CD8-positive, alpha-beta memory T cell (primary cell): ENCODE measurements at regions not wholly inside any gene's neighbourhood (a gene's known extent, or its start where the extent isn't known, plus 50 kb on each side); places are given as distances from the start of the nearest gene placed in this dataset.

Experiments
- CTCF ChIA-PET: fragments of 350-600 bp; sonication (Branson Sonifier 250); formaldehyde crosslinking; loops from one replicate; lab custom pipeline; 2021; ENCODE audit warnings: antibody characterized with exemption; lab: Charles Lee
- POLR2A ChIA-PET: fragments of 350-600 bp; sonication (Branson Sonifier 250); formaldehyde crosslinking; loops from one replicate; lab custom pipeline; 2021; ENCODE audit warnings: antibody characterized with exemption; lab: Charles Lee
- DNase-seq, 5 donors: peaks; one replicate each; pipeline versions ENCODE4 v3.0.0 to v3.0.0-alpha.2; 2020 to 2022; ENCODE audit warnings: mixed read lengths in 1 of 5
- H3K27ac ChIP-seq: one replicate; pipeline ENCODE4 v1.7.0; 2013; ENCODE audit warnings: low read depth, mild to moderate bottlenecking, low read length, moderate library complexity
- H3K27me3 ChIP-seq: 2 replicates; pipeline ENCODE4 v1.7.0; 2013; ENCODE audit warnings: low read length, mild to moderate bottlenecking; ENCODE audit not compliant: insufficient read depth, poor library complexity, severe bottlenecking
- H3K36me3 ChIP-seq: 2 replicates; pipeline ENCODE4 v1.7.0; 2013; ENCODE audit warnings: mild to moderate bottlenecking, low read length, moderate library complexity; ENCODE audit not compliant: insufficient read depth
- H3K4me1 ChIP-seq: 2 replicates; pipeline ENCODE4 v1.7.0; 2013; ENCODE audit warnings: mild to moderate bottlenecking, low read length, moderate library complexity; ENCODE audit not compliant: insufficient read depth
- H3K4me3 ChIP-seq: 2 replicates; pipeline ENCODE4 v1.7.0; 2013; ENCODE audit warnings: mild to moderate bottlenecking, low read length
- H3K9me3 ChIP-seq: 2 replicates; pipeline ENCODE4 v1.7.0; 2013; ENCODE audit warnings: mild to moderate bottlenecking, low read length
- H3K27ac Mint-ChIP-seq, 8 donors: one replicate each; pipeline ENCODE4 v1.8.0; 2020 to 2021; ENCODE audit warnings: mixed read lengths in 8 of 8, mild to moderate bottlenecking in 6 of 8, inconsistent platforms in 3 of 8, moderate library complexity in 3 of 8
- H3K27me3 Mint-ChIP-seq, 2 donors: one replicate each; pipeline ENCODE4 v1.8.0; 2020 to 2021; ENCODE audit warnings: mixed read lengths in 2 of 2, mild to moderate bottlenecking in 1 of 2, moderate library complexity in 1 of 2
- H3K36me3 Mint-ChIP-seq, 3 donors: one replicate each; pipeline ENCODE4 v1.8.0; 2020 to 2021; ENCODE audit warnings: mixed read lengths in 3 of 3, inconsistent platforms in 1 of 3, mild to moderate bottlenecking in 1 of 3
- H3K4me1 Mint-ChIP-seq, 3 donors: one replicate each; pipeline ENCODE4 v1.8.0; 2020 to 2021; ENCODE audit warnings: mixed read lengths in 3 of 3, inconsistent platforms in 1 of 3, mild to moderate bottlenecking in 1 of 3
- H3K4me3 Mint-ChIP-seq, 7 donors: one replicate each; pipeline ENCODE4 v1.8.0; 2020 to 2021; ENCODE audit warnings: mixed read lengths in 7 of 7, mild to moderate bottlenecking in 6 of 7, moderate library complexity in 4 of 7, inconsistent platforms in 2 of 7
- H3K9me3 Mint-ChIP-seq, 5 donors: one replicate each; pipeline ENCODE4 v1.8.0; 2020 to 2022; ENCODE audit warnings: mixed read lengths in 5 of 5, mild to moderate bottlenecking in 3 of 5, moderate library complexity in 2 of 5, inconsistent platforms in 1 of 5

- POLR2A ChIA-PET, result no interaction called here
- H3K27ac Mint-ChIP-seq, result no peak overlapping the region
These were observed 480.0 kb downstream of the PMP22 start for GRCh38 chr17:14784997-14785696.

GRCh38 chr17:14781123-14781522, 480.2 kb downstream of the HS3ST3B1 start:
- Histone ChIP-seq H3K4me3 (no peak overlapping the region), H3K27me3 (no peaks in the 10 kb centered on the region), H3K9me3 (no peaks in the 10 kb centered on the region), H3K4me1 (no peaks in the 10 kb centered on the region), H3K27ac (no peak overlapping the region), H3K36me3 (no peaks in the 10 kb centered on the region)
- H3K27me3 Mint-ChIP-seq, result peaks cover 12 to 19% of the 10 kb centered on the region in 2 donors
- no peak for DNase-seq
- H3K4me3 Mint-ChIP-seq, result no peak overlapping the region
- POLR2A ChIA-PET, result no interaction called here
- H3K27ac Mint-ChIP-seq, result no peak overlapping the region
- peaks cover 0 to 2% (median 0%) of the 10 kb centered on the region in 3 donors for H3K36me3 Mint-ChIP-seq
- H3K4me1 Mint-ChIP-seq, result no peaks in the 10 kb centered on the region
- CTCF ChIA-PET, result no interaction called here
- H3K9me3 Mint-ChIP-seq, result no peaks in the 10 kb centered on the region

More at GRCh38 chr17:14784997-14785696, 480.0 kb downstream of the PMP22 start:
- H3K27me3 ChIP-seq, result no peaks in the 10 kb centered on the region
- Mint-ChIP-seq H3K4me1 (no peaks in the 10 kb centered on the region), H3K36me3 (no peaks in the 10 kb centered on the region), H3K9me3 (no peaks in the 10 kb centered on the region), H3K4me3 (no peak overlapping the region), H3K27me3 (peaks cover 7 to 19% of the 10 kb centered on the region in 2 donors)
- H3K27ac ChIP-seq, result no peak overlapping the region
- no peaks in the 10 kb centered on the region for H3K4me1 ChIP-seq
- CTCF ChIA-PET, result interaction anchor here (1.0 to 1.5 kb wide), 4 partner anchors 17 to 1188 kb away, joined by 3 read pairs; partner anchors contain the start of gene HS3ST3B1
- H3K9me3 ChIP-seq, result no peaks in the 10 kb centered on the region
- no peak overlapping the region for H3K4me3 ChIP-seq
- peak in 3 of 5 donors; percentile 7 to 48 (median 24) for DNase-seq
- H3K36me3 ChIP-seq, result no peaks in the 10 kb centered on the region

- H3K4me3 ChIP-seq, result no peak overlapping the region
- Mint-ChIP-seq H3K9me3 (no peaks in the 10 kb centered on the region), H3K4me3 (no peak overlapping the region), H3K4me1 (no peaks in the 10 kb centered on the region), H3K36me3 (peaks cover 0 to 2% (median 0%) of the 10 kb centered on the region in 3 donors), H3K27ac (no peak overlapping the region), H3K27me3 (peaks cover 12 to 19% of the 10 kb centered on the region in 2 donors)
- H3K27ac ChIP-seq, result no peak overlapping the region
- DNase-seq, result no peak
- H3K27me3 ChIP-seq, result no peaks in the 10 kb centered on the region
- CTCF ChIA-PET, result no interaction called here
- H3K9me3 ChIP-seq, result no peaks in the 10 kb centered on the region
- no peaks in the 10 kb centered on the region for H3K4me1 ChIP-seq
- POLR2A ChIA-PET, result no interaction called here
- no peaks in the 10 kb centered on the region for H3K36me3 ChIP-seq
These were observed 479.3 kb downstream of the HS3ST3B1 start for GRCh38 chr17:14780097-14780651.

- CTCF ChIA-PET, result no interaction called here
- Histone ChIP-seq H3K9me3 (no peaks in the 10 kb centered on the region), H3K36me3 (no peaks in the 10 kb centered on the region), H3K4me3 (no peak overlapping the region), H3K27ac (no peak overlapping the region), H3K27me3 (no peaks in the 10 kb centered on the region), H3K4me1 (no peaks in the 10 kb centered on the region)
- Mint-ChIP-seq H3K36me3 (peaks cover 0 to 4% (median 2%) of the 10 kb centered on the region in 3 donors), H3K4me3 (no peak overlapping the region), H3K27ac (no peak overlapping the region), H3K27me3 (peaks cover 15 to 23% of the 10 kb centered on the region in 2 donors), H3K9me3 (no peaks in the 10 kb centered on the region), H3K4me1 (no peaks in the 10 kb centered on the region)
- no peak for DNase-seq
- POLR2A ChIA-PET, result no interaction called here
These were observed 478.4 kb downstream of the HS3ST3B1 start for GRCh38 chr17:14779241-14779640.

- no peak overlapping the region for H3K27ac Mint-ChIP-seq
- CTCF ChIA-PET, result no interaction called here
- no peaks in the 10 kb centered on the region for H3K9me3 ChIP-seq
These were observed 476.4 kb downstream of the HS3ST3B1 start for GRCh38 chr17:14777291-14777690.

GRCh38 chr17:14776791-14777190, 475.9 kb downstream of the HS3ST3B1 start:
- H3K27ac Mint-ChIP-seq, result no peak overlapping the region
- no peak for DNase-seq

More at GRCh38 chr17:14777291-14777690, 476.4 kb downstream of the HS3ST3B1 start:
- no peak overlapping the region for H3K27ac ChIP-seq
- no peaks in the 10 kb centered on the region for H3K36me3 ChIP-seq
- no peak overlapping the region for H3K4me3 Mint-ChIP-seq
- no peak for DNase-seq
- no peaks in the 10 kb centered on the region for H3K9me3 Mint-ChIP-seq
- peaks cover 0 to 4% (median 2%) of the 10 kb centered on the region in 3 donors for H3K36me3 Mint-ChIP-seq
- POLR2A ChIA-PET, result no interaction called here
- H3K4me3 ChIP-seq, result no peak overlapping the region
- no peaks in the 10 kb centered on the region for H3K4me1 ChIP-seq
- peaks cover 15 to 24% of the 10 kb centered on the region in 2 donors for H3K27me3 Mint-ChIP-seq
- H3K27me3 ChIP-seq, result no peaks in the 10 kb centered on the region
- H3K4me1 Mint-ChIP-seq, result no peaks in the 10 kb centered on the region

GRCh38 chr17:14775731-14776492, 475.0 kb downstream of the HS3ST3B1 start:
- H3K9me3 ChIP-seq, result no peaks in the 10 kb centered on the region
- ChIA-PET POLR2A (no interaction called here), CTCF (interaction anchor here (0.6 kb wide), 1 partner anchor 1123 kb away, joined by 4 read pairs; no protein-coding TSS in a partner anchor)
- Mint-ChIP-seq H3K4me3 (no peak overlapping the region), H3K27ac (no peak overlapping the region), H3K36me3 (peaks cover 0 to 4% (median 2%) of the 10 kb centered on the region in 3 donors), H3K4me1 (no peaks in the 10 kb centered on the region), H3K9me3 (no peaks in the 10 kb centered on the region), H3K27me3 (peaks cover 13 to 20% of the 10 kb centered on the region in 2 donors)
- no peaks in the 10 kb centered on the region for H3K27me3 ChIP-seq
- H3K27ac ChIP-seq, result no peak overlapping the region
- DNase-seq, result no peak
- no peak overlapping the region for H3K4me3 ChIP-seq
- no peaks in the 10 kb centered on the region for H3K4me1 ChIP-seq
- H3K36me3 ChIP-seq, result no peaks in the 10 kb centered on the region

More at GRCh38 chr17:14776791-14777190, 475.9 kb downstream of the HS3ST3B1 start:
- Histone ChIP-seq H3K9me3 (no peaks in the 10 kb centered on the region), H3K36me3 (no peaks in the 10 kb centered on the region), H3K4me1 (no peaks in the 10 kb centered on the region), H3K27me3 (no peaks in the 10 kb centered on the region), H3K27ac (no peak overlapping the region), H3K4me3 (no peak overlapping the region)
- ChIA-PET POLR2A (no interaction called here), CTCF (no interaction called here)
- Mint-ChIP-seq H3K9me3 (no peaks in the 10 kb centered on the region), H3K4me1 (no peaks in the 10 kb centered on the region), H3K27me3 (peaks cover 15 to 24% of the 10 kb centered on the region in 2 donors), H3K4me3 (no peak overlapping the region), H3K36me3 (peaks cover 0 to 4% (median 2%) of the 10 kb centered on the region in 3 donors)

GRCh38 chr17:14774774-14775173, 473.9 kb downstream of the HS3ST3B1 start:
- no peaks in the 10 kb centered on the region for H3K4me1 Mint-ChIP-seq
- Histone ChIP-seq H3K27me3 (no peaks in the 10 kb centered on the region), H3K4me1 (no peaks in the 10 kb centered on the region), H3K4me3 (no peak overlapping the region), H3K36me3 (no peaks in the 10 kb centered on the region), H3K27ac (no peak overlapping the region), H3K9me3 (no peaks in the 10 kb centered on the region)
- H3K27ac Mint-ChIP-seq, result no peak overlapping the region
- H3K36me3 Mint-ChIP-seq, result peaks cover 0 to 4% (median 2%) of the 10 kb centered on the region in 3 donors
- H3K4me3 Mint-ChIP-seq, result no peak overlapping the region
- CTCF ChIA-PET, result no interaction called here
- no peak for DNase-seq
- H3K9me3 Mint-ChIP-seq, result peaks cover 0 to 5% (median 0%) of the 10 kb centered on the region in 5 donors
- peaks cover 7 to 20% of the 10 kb centered on the region in 2 donors for H3K27me3 Mint-ChIP-seq
- POLR2A ChIA-PET, result no interaction called here
